AG10803 (cell line): ENCODE measurements at regions not wholly inside any gene's neighbourhood (a gene's known extent, or its start where the extent isn't known, plus 50 kb on each side); places are given as distances from the start of the nearest gene placed in this dataset.
"Not testable (repeated sequence)": the region's sequence is repeated elsewhere in the genome, so short reads cannot be mapped to it uniquely, and the experiment has no call there.

ENCODE experiments used
- DNase-seq: peaks from one replicate; pipeline ENCODE4 v3.0.0; 2010; ENCODE audit warnings: low read depth
- H3K4me3 ChIP-seq: 2 replicates; pipeline ENCODE4 v1.5.1; 2011; ENCODE audit warnings: mild to moderate bottlenecking, low read length, control low read depth
- CTCF ChIP-seq: conservative IDR thresholded peaks from 2 replicates; pipeline ENCODE4 v1.5.1; 2011; ENCODE audit warnings: mild to moderate bottlenecking, low read length, control low read depth, inconsistent platforms

- no peak for DNase-seq
- no peak for TF ChIP-seq CTCF
- H3K4me3 ChIP-seq = no peak overlapping the region
Measured at GRCh38 chr14:21833836-21834235, 160.2 kb upstream of the OR4E1 start.

GRCh38 chr14:21825845-21826244 lies 152.2 kb upstream of the OR4E1 start:
- no peak for DNase-seq
- no peak for TF ChIP-seq CTCF
- no peak overlapping the region for H3K4me3 ChIP-seq

- no peak overlapping the region for H3K4me3 ChIP-seq
- no peak for TF ChIP-seq CTCF
- no peak for DNase-seq
Measured at GRCh38 chr14:21825149-21825743, 151.6 kb upstream of the OR4E1 start.

GRCh38 chr14:21822109-21822508 lies 148.5 kb upstream of the OR4E1 start:
- H3K4me3 ChIP-seq = no peak overlapping the region
- TF ChIP-seq CTCF = no peak
- DNase-seq = no peak

GRCh38 chr14:21820631-21821030 lies 147.0 kb upstream of the OR4E1 start:
- DNase-seq = no peak
- TF ChIP-seq CTCF = no peak
- H3K4me3 ChIP-seq = no peak overlapping the region

GRCh38 chr14:21819891-21820290 lies 146.3 kb upstream of the OR4E1 start:
- DNase-seq = not testable (repeated sequence)

GRCh38 chr14:21817010-21817409 lies 143.4 kb upstream of the OR4E1 start:
- DNase-seq, H3K4me3 ChIP-seq: not testable (repeated sequence)

More at GRCh38 chr14:21819891-21820290, 146.3 kb upstream of the OR4E1 start:
- H3K4me3 ChIP-seq = not testable (repeated sequence)

GRCh38 chr14:21807975-21808374 lies 134.4 kb upstream of the OR4E1 start:
- no peak for DNase-seq
- no peak overlapping the region for H3K4me3 ChIP-seq
- TF ChIP-seq CTCF = no peak
